Lower leg skin (tissue), 3 donors: ENCODE measurements at regions not wholly inside any gene's neighbourhood (a gene's known extent, or its start where the extent isn't known, plus 50 kb on each side); places are given as distances from the start of the nearest gene placed in this dataset.

Source experiments
- POLR2A ChIP-seq, 2 donors: fragments of 450-650 bp; IDR thresholded peaks; one replicate each; pipeline ENCODE4 v1.6.1; 2016 to 2017; ENCODE audit warnings: antibody characterized with exemption in 2 of 2, mild to moderate bottlenecking in 1 of 2, moderate library complexity in 1 of 2
- TF ChIP-seq, protein P1 (sequence below), 3 donors: fragments of 450-650 bp; IDR thresholded peaks; one replicate each; pipeline ENCODE4 v1.5.1; 2016; ENCODE audit warnings: antibody characterized with exemption in 3 of 3, mild to moderate bottlenecking in 3 of 3, moderate library complexity in 2 of 3

DNA sequence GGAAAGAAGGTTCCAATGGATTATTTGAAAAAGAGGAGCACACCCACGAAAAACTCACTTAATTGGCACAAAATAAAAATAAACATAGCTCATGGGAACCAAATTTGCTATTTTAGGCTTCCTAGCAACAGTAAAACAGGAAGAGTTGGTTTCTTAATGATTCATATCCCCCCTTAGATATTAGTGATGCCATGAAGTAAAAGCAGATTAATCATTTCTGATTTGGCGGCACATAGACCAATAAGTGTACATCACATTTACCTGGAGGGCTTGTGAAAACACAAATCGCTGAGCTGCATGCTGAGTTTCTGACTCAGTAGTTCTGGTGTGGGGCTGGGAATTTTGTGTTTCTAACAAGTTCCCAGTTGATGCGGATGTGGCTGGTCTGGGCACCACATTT is 260.4 kb downstream of the SLC4A3 start:
- TF ChIP-seq, protein P1, sequence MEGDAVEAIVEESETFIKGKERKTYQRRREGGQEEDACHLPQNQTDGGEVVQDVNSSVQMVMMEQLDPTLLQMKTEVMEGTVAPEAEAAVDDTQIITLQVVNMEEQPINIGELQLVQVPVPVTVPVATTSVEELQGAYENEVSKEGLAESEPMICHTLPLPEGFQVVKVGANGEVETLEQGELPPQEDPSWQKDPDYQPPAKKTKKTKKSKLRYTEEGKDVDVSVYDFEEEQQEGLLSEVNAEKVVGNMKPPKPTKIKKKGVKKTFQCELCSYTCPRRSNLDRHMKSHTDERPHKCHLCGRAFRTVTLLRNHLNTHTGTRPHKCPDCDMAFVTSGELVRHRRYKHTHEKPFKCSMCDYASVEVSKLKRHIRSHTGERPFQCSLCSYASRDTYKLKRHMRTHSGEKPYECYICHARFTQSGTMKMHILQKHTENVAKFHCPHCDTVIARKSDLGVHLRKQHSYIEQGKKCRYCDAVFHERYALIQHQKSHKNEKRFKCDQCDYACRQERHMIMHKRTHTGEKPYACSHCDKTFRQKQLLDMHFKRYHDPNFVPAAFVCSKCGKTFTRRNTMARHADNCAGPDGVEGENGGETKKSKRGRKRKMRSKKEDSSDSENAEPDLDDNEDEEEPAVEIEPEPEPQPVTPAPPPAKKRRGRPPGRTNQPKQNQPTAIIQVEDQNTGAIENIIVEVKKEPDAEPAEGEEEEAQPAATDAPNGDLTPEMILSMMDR (IDR thresholded peaks at IDR 0.05) = no peak
- TF ChIP-seq POLR2A (IDR thresholded peaks at IDR 0.05) = no peak
